Neuronal stem cell (in vitro differentiated cells): ENCODE measurements at regions not wholly inside any gene's neighbourhood (a gene's known extent, or its start where the extent isn't known, plus 50 kb on each side); places are given as distances from the start of the nearest gene placed in this dataset.

Experiments
- DNase-seq: peaks from one replicate; pipeline ENCODE4 v3.0.0-alpha.2; 2013; ENCODE audit warnings: low spot score
- H2AFZ ChIP-seq: one replicate; pipeline ENCODE4 v1.6.1; 2013; ENCODE audit warnings: mild to moderate bottlenecking, low read length, inconsistent platforms
- H2AK5ac ChIP-seq: 2 replicates; pipeline ENCODE4 v1.6.1; 2013; ENCODE audit warnings: low read depth, mild to moderate bottlenecking, inconsistent platforms, low read length, moderate library complexity, mixed read lengths
- H2BK120ac ChIP-seq: 2 replicates; pipeline ENCODE4 v1.6.1; 2013; ENCODE audit warnings: low read depth, mild to moderate bottlenecking, inconsistent platforms, low read length, moderate library complexity, mixed read lengths
- H2BK12ac ChIP-seq: one replicate; pipeline ENCODE4 v1.6.1; 2013; ENCODE audit warnings: low read length, inconsistent platforms
- H2BK15ac ChIP-seq: 2 replicates; pipeline ENCODE4 v1.6.1; 2013; ENCODE audit warnings: mild to moderate bottlenecking, low read length, inconsistent platforms, mixed read lengths
- H2BK5ac ChIP-seq: one replicate; pipeline ENCODE4 v1.6.1; 2013; ENCODE audit warnings: inconsistent platforms, mild to moderate bottlenecking, low read length, moderate library complexity
- H3K14ac ChIP-seq: one replicate; pipeline ENCODE4 v1.6.1; 2013; ENCODE audit warnings: low read length, inconsistent platforms
- H3K18ac ChIP-seq: 2 replicates; pipeline ENCODE4 v1.6.1; 2013; ENCODE audit warnings: low read length, inconsistent platforms
- H3K23ac ChIP-seq: 2 replicates; pipeline ENCODE4 v1.6.1; 2013; ENCODE audit warnings: low read depth, mild to moderate bottlenecking, mixed read lengths, low read length, inconsistent platforms; ENCODE audit not compliant: poor library complexity
- H3K27ac ChIP-seq: replicated peaks from 3 replicates; pipeline ENCODE4 v1.5.1; 2013; ENCODE audit warnings: low read length, inconsistent platforms
- H3K27me3 ChIP-seq, 3 experiments: 2 replicates each; pipeline ENCODE4 v1.6.1; 2013; ENCODE audit warnings: low read length in 3 of 3, mild to moderate bottlenecking in 2 of 3, inconsistent platforms in 1 of 3, low read depth in 1 of 3, mixed read lengths in 1 of 3, moderate library complexity in 1 of 3; ENCODE audit not compliant: control insufficient read depth in 3 of 3, insufficient read depth in 3 of 3
- H3K36me3 ChIP-seq, 2 donors: replicated peaks in 1 of 2; 2 replicates each; pipeline ENCODE4 v1.6.1; 2013; ENCODE audit warnings: low read length in 2 of 2; ENCODE audit not compliant: control insufficient read depth in 2 of 2, insufficient read depth in 2 of 2
- H3K4ac ChIP-seq: 2 replicates; pipeline ENCODE4 v1.6.1; 2013; ENCODE audit warnings: inconsistent platforms, mild to moderate bottlenecking, low read length, moderate library complexity
- H3K4me1 ChIP-seq, 2 donors: 1 replicate in 1 of 2; 2 replicates in 1 of 2; pipeline ENCODE4 v1.6.1; 2013; ENCODE audit warnings: low read length in 2 of 2, low read depth in 1 of 2; ENCODE audit not compliant: control insufficient read depth in 2 of 2, insufficient read depth in 1 of 2
- H3K4me2 ChIP-seq: one replicate; pipeline ENCODE4 v1.6.1; 2013; ENCODE audit warnings: mild to moderate bottlenecking, low read length, inconsistent platforms; ENCODE audit not compliant: insufficient read depth, poor library complexity, severe bottlenecking
- H3K4me3 ChIP-seq, 2 donors: 2 replicates each; pipeline ENCODE4 v1.5.1; 2013; ENCODE audit warnings: low read length in 2 of 2, mild to moderate bottlenecking in 2 of 2, inconsistent platforms in 1 of 2, moderate library complexity in 1 of 2
- H3K79me1 ChIP-seq: one replicate; pipeline ENCODE4 v1.6.1; 2013; ENCODE audit warnings: low read depth, mild to moderate bottlenecking, inconsistent platforms, low read length, moderate library complexity
- H3K9ac ChIP-seq: one replicate; pipeline ENCODE4 v1.6.1; 2013; ENCODE audit warnings: mild to moderate bottlenecking, low read depth, low read length, inconsistent platforms; ENCODE audit not compliant: poor library complexity
- H3K9me3 ChIP-seq, 2 donors: replicated peaks in 1 of 2; 2 replicates each; pipeline versions ENCODE3 to v1.6.1; 2013; ENCODE audit warnings: low read length in 2 of 2, mild to moderate bottlenecking in 2 of 2, inconsistent platforms in 1 of 2, low read depth in 1 of 2, mixed read lengths in 1 of 2, moderate library complexity in 1 of 2; ENCODE audit not compliant: control insufficient read depth in 2 of 2, insufficient read depth in 1 of 2
- H4K8ac ChIP-seq: one replicate; pipeline ENCODE4 v1.6.1; 2013; ENCODE audit warnings: low read depth, mild to moderate bottlenecking, inconsistent platforms, low read length, moderate library complexity
- H4K91ac ChIP-seq: one replicate; pipeline ENCODE4 v1.6.1; 2013; ENCODE audit warnings: low read length, low read depth, mild to moderate bottlenecking, inconsistent platforms; ENCODE audit not compliant: poor library complexity
- WGBS, 2 donors: extraction: QIAGEN DNeasy Blood & Tissue Kit; methylation state at CpG; one replicate each; pipeline ENCODE4 v1.1.7; 2013; ENCODE audit warnings: missing lambda C conversion rate in 2 of 2, mixed read lengths in 1 of 2; ENCODE audit not compliant: insufficient read length in 2 of 2, insufficient replicate concordance in 1 of 2; ENCODE audit errors: extremely low coverage in 2 of 2; 5-methylcytosine and 5-hydroxymethylcytosine counted together

GRCh38 chr4:156313497-156313896 is 359.8 kb upstream of the CTSO start:
- Histone ChIP-seq H3K4me2 (no peak overlapping the region), H2BK12ac (no peak overlapping the region), H4K8ac (no peak overlapping the region), H2AK5ac (no peak overlapping the region), H3K36me3 (no peaks in the 10 kb centered on the region), H2BK120ac (no peak overlapping the region), H2AFZ (no peak overlapping the region), H3K27ac (no peak overlapping the region), H3K18ac (no peak overlapping the region), H3K9ac (no peak overlapping the region), H3K14ac (no peak overlapping the region), H3K23ac (no peak overlapping the region), H3K9me3 (no peaks in the 10 kb centered on the region), H3K27me3 (no peaks in the 10 kb centered on the region), H4K91ac (no peak overlapping the region), H3K4me3 (no peak overlapping the region), H2BK15ac (no peak overlapping the region), H3K79me1 (no peaks in the 10 kb centered on the region), H2BK5ac (no peak overlapping the region), H3K4ac (no peak overlapping the region), H3K4me1 (no peaks in the 10 kb centered on the region)
- WGBS, 2 donors = no CpG with 5 or more reads among the region's 2 CpGs
- DNase-seq = no peak

GRCh38 chr4:156312261-156312847 is 358.7 kb upstream of the CTSO start:
- H3K27me3 ChIP-seq = no peaks in the 10 kb centered on the region
- H3K4me1 ChIP-seq = no peaks in the 10 kb centered on the region
- no peak overlapping the region for H2BK12ac ChIP-seq
- H4K8ac ChIP-seq = no peak overlapping the region
- no peak overlapping the region for H2AFZ ChIP-seq
- no peak overlapping the region for H3K27ac ChIP-seq
- no peak overlapping the region for H3K23ac ChIP-seq
- no peak overlapping the region for H2BK120ac ChIP-seq
- H3K36me3 ChIP-seq = no peaks in the 10 kb centered on the region
- H3K18ac ChIP-seq = no peak overlapping the region
- H3K79me1 ChIP-seq = no peaks in the 10 kb centered on the region
- no peaks in the 10 kb centered on the region for H3K9me3 ChIP-seq
- no peak for DNase-seq
- no peak overlapping the region for H3K14ac ChIP-seq
- H2AK5ac ChIP-seq = no peak overlapping the region
- H3K4ac ChIP-seq = no peak overlapping the region
- no peak overlapping the region for H3K9ac ChIP-seq
- H2BK5ac ChIP-seq = no peak overlapping the region
- H2BK15ac ChIP-seq = no peak overlapping the region
- H3K4me3 ChIP-seq = no peak overlapping the region
- no CpG with 5 or more reads among the region's 3 CpGs for WGBS, 2 donors
- no peak overlapping the region for H4K91ac ChIP-seq
- H3K4me2 ChIP-seq = no peak overlapping the region

- H3K27me3 ChIP-seq = no peaks in the 10 kb centered on the region
- no peak overlapping the region for H3K9ac ChIP-seq
- H3K4me1 ChIP-seq = no peaks in the 10 kb centered on the region
- H3K36me3 ChIP-seq = no peaks in the 10 kb centered on the region
- no peak overlapping the region for H3K27ac ChIP-seq
- H2BK12ac ChIP-seq = no peak overlapping the region
- H3K79me1 ChIP-seq = no peaks in the 10 kb centered on the region
- H3K4me2 ChIP-seq = no peak overlapping the region
- no peak overlapping the region for H3K18ac ChIP-seq
- H2AK5ac ChIP-seq = no peak overlapping the region
- no peak for DNase-seq
- no peak overlapping the region for H2BK15ac ChIP-seq
- no peak overlapping the region for H4K8ac ChIP-seq
- no peak overlapping the region for H3K23ac ChIP-seq
- no peak overlapping the region for H3K4me3 ChIP-seq
- no peak overlapping the region for H4K91ac ChIP-seq
- H3K9me3 ChIP-seq = no peaks in the 10 kb centered on the region
- no peak overlapping the region for H2AFZ ChIP-seq
- H3K14ac ChIP-seq = no peak overlapping the region
- H2BK5ac ChIP-seq = no peak overlapping the region
- no peak overlapping the region for H3K4ac ChIP-seq
- no peak overlapping the region for H2BK120ac ChIP-seq
Observed at GRCh38 chr4:156309031-156309430, 355.4 kb upstream of the CTSO start.

DNA sequence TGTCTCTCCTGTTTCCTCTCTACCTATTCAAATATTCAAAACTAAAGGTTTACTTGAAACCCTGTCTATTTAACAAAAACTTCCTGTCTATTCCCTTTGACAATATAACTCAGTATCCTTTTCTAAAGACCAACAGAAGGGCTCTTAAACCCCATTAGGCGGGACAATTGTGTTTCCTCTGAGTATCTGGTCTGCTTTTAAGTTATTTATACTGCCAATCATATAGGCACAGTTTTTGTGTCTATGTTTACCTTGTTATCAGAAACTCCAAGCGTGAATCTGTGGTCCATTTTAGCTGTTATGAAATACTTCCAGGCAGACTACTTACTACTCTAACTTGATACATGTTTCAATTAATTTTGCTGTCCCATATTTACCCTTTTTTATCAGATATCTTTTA is 350.0 kb upstream of the CTSO start:
- DNase-seq = no peak
- Histone ChIP-seq H3K4me2 (no peak overlapping the region), H3K18ac (no peak overlapping the region), H2AK5ac (no peak overlapping the region), H3K9me3 (no peaks in the 10 kb centered on the region), H4K91ac (no peak overlapping the region), H3K14ac (no peak overlapping the region), H3K4me1 (peaks cover 0 to 10% of the 10 kb centered on the region in 2 donors), H2BK5ac (no peak overlapping the region), H2BK15ac (no peak overlapping the region), H2BK120ac (no peak overlapping the region), H3K4me3 (no peak overlapping the region), H3K23ac (no peak overlapping the region), H4K8ac (no peak overlapping the region), H2BK12ac (no peak overlapping the region), H3K9ac (no peak overlapping the region), H2AFZ (peak overlapping the region; percentile 47), H3K36me3 (no peaks in the 10 kb centered on the region), H3K4ac (no peak overlapping the region), H3K79me1 (no peaks in the 10 kb centered on the region), H3K27me3 (no peaks in the 10 kb centered on the region), H3K27ac (no peak overlapping the region)
- WGBS, 2 donors = no CpG with 5 or more reads among the region's 2 CpGs
